Mesendoderm (in vitro differentiated cells): ENCODE measurements at regions not wholly inside any gene's neighbourhood (a gene's known extent, or its start where the extent isn't known, plus 50 kb on each side); places are given as distances from the start of the nearest gene placed in this dataset.

ENCODE experiments used
- DNase-seq: peaks from one replicate; pipeline ENCODE4 v3.0.0; 2013
- H2AK5ac ChIP-seq: 2 replicates; pipeline ENCODE4 v1.6.1; 2013; ENCODE audit warnings: low read length, inconsistent platforms
- H2BK120ac ChIP-seq: 2 replicates; pipeline ENCODE4 v1.6.1; 2013; ENCODE audit warnings: low read depth, mild to moderate bottlenecking, low read length, moderate library complexity, mixed read lengths
- H2BK15ac ChIP-seq: replicated peaks from 2 replicates; pipeline ENCODE4 v1.6.1; 2013; ENCODE audit warnings: low read depth, mild to moderate bottlenecking, moderate library complexity
- H2BK5ac ChIP-seq: 2 replicates; pipeline ENCODE4 v1.6.1; 2013; ENCODE audit warnings: low read length, inconsistent platforms
- H3K18ac ChIP-seq: 2 replicates; pipeline ENCODE4 v1.6.1; 2013; ENCODE audit warnings: mild to moderate bottlenecking, low read length, mixed read lengths
- H3K23ac ChIP-seq: one replicate; pipeline ENCODE4 v1.6.1; 2013; ENCODE audit warnings: low read length
- H3K27ac ChIP-seq: 2 replicates; pipeline ENCODE4 v1.5.1; 2013; ENCODE audit warnings: low read depth, mild to moderate bottlenecking, inconsistent platforms, low read length, moderate library complexity
- H3K27me3 ChIP-seq: 2 replicates; pipeline ENCODE4 v1.6.1; 2013; ENCODE audit warnings: low read length, control low read depth, mild to moderate bottlenecking, inconsistent platforms; ENCODE audit not compliant: insufficient read depth, poor library complexity
- H3K36me3 ChIP-seq: 2 replicates; pipeline ENCODE4 v1.6.1; 2013; ENCODE audit warnings: low read length, inconsistent platforms; ENCODE audit not compliant: control insufficient read depth, insufficient read depth
- H3K4ac ChIP-seq: one replicate; pipeline ENCODE4 v1.6.1; 2013; ENCODE audit warnings: low read depth, mild to moderate bottlenecking, low read length, moderate library complexity
- H3K4me1 ChIP-seq: 2 replicates; pipeline ENCODE4 v1.6.1; 2013; ENCODE audit warnings: low read depth, low read length, inconsistent platforms; ENCODE audit not compliant: control insufficient read depth
- H3K4me2 ChIP-seq: 2 replicates; pipeline ENCODE4 v1.6.1; 2013; ENCODE audit warnings: low read length
- H3K4me3 ChIP-seq: 2 replicates; pipeline ENCODE4 v1.5.1; 2013; ENCODE audit warnings: mild to moderate bottlenecking, low read length
- H3K56ac ChIP-seq: one replicate; pipeline ENCODE4 v1.6.1; 2013; ENCODE audit warnings: low read length
- H3K79me1 ChIP-seq: 2 replicates; pipeline ENCODE4 v1.6.1; 2013; ENCODE audit warnings: low read length, inconsistent platforms
- H3K79me2 ChIP-seq: 2 replicates; pipeline ENCODE4 v1.6.1; 2013; ENCODE audit warnings: mild to moderate bottlenecking, low read length; ENCODE audit not compliant: control insufficient read depth, insufficient read depth
- H3K9ac ChIP-seq: 2 replicates; pipeline ENCODE4 v1.6.1; 2013; ENCODE audit warnings: low read length, inconsistent platforms
- H4K5ac ChIP-seq: one replicate; pipeline ENCODE4 v1.6.1; 2013; ENCODE audit warnings: low read length
- H4K8ac ChIP-seq: one replicate; pipeline ENCODE4 v1.6.1; 2013; ENCODE audit warnings: low read depth, mild to moderate bottlenecking, control low read depth, low read length, moderate library complexity
- WGBS: extraction: QIAGEN DNeasy Blood & Tissue Kit; methylation state at CpG from one replicate; pipeline ENCODE4 v1.1.7; 2013; ENCODE audit warnings: low lambda C conversion rate, missing lambda C conversion rate; ENCODE audit not compliant: insufficient coverage; ENCODE audit errors: extremely low coverage; 5-methylcytosine and 5-hydroxymethylcytosine counted together

- H3K27ac ChIP-seq = no peak overlapping the region
- H3K4ac ChIP-seq = no peak overlapping the region
- H3K4me1 ChIP-seq = no peaks in the 10 kb centered on the region
- no CpG with 5 or more reads among the region's 3 CpGs for WGBS
- H2AK5ac ChIP-seq = no peak overlapping the region
- H3K23ac ChIP-seq = no peak overlapping the region
- no peaks in the 10 kb centered on the region for H3K79me1 ChIP-seq
- H4K8ac ChIP-seq = no peak overlapping the region
- H3K36me3 ChIP-seq = no peaks in the 10 kb centered on the region
- no peak overlapping the region for H3K9ac ChIP-seq
- no peak overlapping the region for H3K4me3 ChIP-seq
- no peak overlapping the region for H2BK15ac ChIP-seq
- no peaks in the 10 kb centered on the region for H3K79me2 ChIP-seq
- H3K4me2 ChIP-seq = no peak overlapping the region
- H2BK5ac ChIP-seq = no peak overlapping the region
- no peaks in the 10 kb centered on the region for H3K27me3 ChIP-seq
- H4K5ac ChIP-seq = no peak overlapping the region
- H3K18ac ChIP-seq = no peak overlapping the region
- DNase-seq = no peak
- no peak overlapping the region for H2BK120ac ChIP-seq
- no peak overlapping the region for H3K56ac ChIP-seq
These were observed 218.3 kb upstream of the EDNRB start for GRCh38 chr13:78136966-78137365.

DNA sequence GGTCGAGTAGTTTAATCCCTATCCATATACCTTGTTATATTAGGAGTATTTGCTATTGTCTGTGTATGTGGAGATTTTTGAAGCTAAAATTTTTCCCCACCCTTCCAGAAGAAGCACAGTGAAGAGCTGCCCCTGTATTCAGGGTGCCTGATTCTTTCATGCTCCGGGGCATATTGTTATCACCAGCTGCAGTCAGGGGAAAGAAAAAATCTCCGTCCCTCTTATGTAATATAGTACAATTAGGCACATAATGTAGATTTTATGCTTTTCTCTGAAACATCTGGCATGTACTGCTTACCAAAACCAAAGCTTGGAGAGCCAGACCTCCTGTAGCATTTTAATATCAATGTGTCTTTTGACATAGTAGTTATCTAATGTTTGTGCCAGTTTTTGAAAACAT is 214.9 kb upstream of the EDNRB start:
- no peak overlapping the region for H2BK15ac ChIP-seq
- no peaks in the 10 kb centered on the region for H3K79me1 ChIP-seq
- no peaks in the 10 kb centered on the region for H3K79me2 ChIP-seq
- no peak overlapping the region for H3K23ac ChIP-seq
- no peak overlapping the region for H4K8ac ChIP-seq
- no peak overlapping the region for H2AK5ac ChIP-seq
- no peak overlapping the region for H4K5ac ChIP-seq
- no peak overlapping the region for H3K56ac ChIP-seq
- H2BK120ac ChIP-seq = no peak overlapping the region
- DNase-seq = no peak
- H3K27me3 ChIP-seq = no peaks in the 10 kb centered on the region
- no peak overlapping the region for H3K9ac ChIP-seq
- H3K4ac ChIP-seq = no peak overlapping the region
- no CpG with 5 or more reads among the region's 3 CpGs for WGBS
- no peak overlapping the region for H2BK5ac ChIP-seq
- no peak overlapping the region for H3K4me3 ChIP-seq
- H3K36me3 ChIP-seq = no peaks in the 10 kb centered on the region
- no peak overlapping the region for H3K18ac ChIP-seq
- no peak overlapping the region for H3K4me2 ChIP-seq
- no peaks in the 10 kb centered on the region for H3K4me1 ChIP-seq
- no peak overlapping the region for H3K27ac ChIP-seq

DNA sequence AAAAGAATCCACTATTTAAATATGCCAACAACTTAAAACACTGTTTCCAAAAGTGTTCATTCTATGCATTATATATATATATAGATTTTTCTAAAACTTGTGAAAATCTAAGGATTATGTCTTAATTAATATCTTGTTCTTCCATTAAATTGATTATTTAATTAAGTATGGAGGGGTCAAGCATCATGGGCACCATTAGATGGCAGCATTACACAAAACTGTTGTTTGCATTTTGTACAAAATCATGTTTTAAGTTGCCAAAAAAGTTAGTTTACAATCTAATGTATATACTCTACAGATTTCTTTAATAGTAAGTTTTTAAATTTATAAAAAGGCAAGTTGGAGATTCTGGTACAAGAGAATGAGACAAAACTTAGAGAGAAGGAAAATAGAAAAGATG is 213.2 kb upstream of the EDNRB start:
- Histone ChIP-seq H3K27me3 (no peaks in the 10 kb centered on the region), H3K18ac (no peak overlapping the region), H4K8ac (no peak overlapping the region), H3K23ac (no peak overlapping the region), H3K4ac (no peak overlapping the region), H3K4me1 (no peaks in the 10 kb centered on the region), H3K56ac (no peak overlapping the region), H3K27ac (no peak overlapping the region), H4K5ac (no peak overlapping the region), H2AK5ac (no peak overlapping the region), H3K36me3 (no peaks in the 10 kb centered on the region), H3K79me2 (no peaks in the 10 kb centered on the region), H2BK5ac (no peak overlapping the region), H2BK120ac (no peak overlapping the region), H2BK15ac (no peak overlapping the region), H3K79me1 (no peaks in the 10 kb centered on the region), H3K4me3 (no peak overlapping the region), H3K9ac (no peak overlapping the region), H3K4me2 (no peak overlapping the region)
- no peak for DNase-seq

- Histone ChIP-seq H3K36me3 (no peaks in the 10 kb centered on the region), H2BK15ac (no peak overlapping the region), H3K9ac (no peak overlapping the region), H3K23ac (no peak overlapping the region), H3K27ac (no peak overlapping the region), H3K56ac (no peak overlapping the region), H3K4me2 (no peak overlapping the region), H3K4me1 (no peaks in the 10 kb centered on the region), H3K18ac (no peak overlapping the region), H3K79me2 (no peaks in the 10 kb centered on the region), H3K27me3 (no peaks in the 10 kb centered on the region), H4K5ac (no peak overlapping the region), H3K4ac (no peak overlapping the region), H4K8ac (no peak overlapping the region), H2BK5ac (no peak overlapping the region), H2AK5ac (no peak overlapping the region), H2BK120ac (no peak overlapping the region), H3K79me1 (no peaks in the 10 kb centered on the region), H3K4me3 (no peak overlapping the region)
- WGBS = no CpG with 5 or more reads among the region's 2 CpGs
- DNase-seq = no peak
These were observed 212.7 kb upstream of the EDNRB start for GRCh38 chr13:78131346-78131745.

DNA sequence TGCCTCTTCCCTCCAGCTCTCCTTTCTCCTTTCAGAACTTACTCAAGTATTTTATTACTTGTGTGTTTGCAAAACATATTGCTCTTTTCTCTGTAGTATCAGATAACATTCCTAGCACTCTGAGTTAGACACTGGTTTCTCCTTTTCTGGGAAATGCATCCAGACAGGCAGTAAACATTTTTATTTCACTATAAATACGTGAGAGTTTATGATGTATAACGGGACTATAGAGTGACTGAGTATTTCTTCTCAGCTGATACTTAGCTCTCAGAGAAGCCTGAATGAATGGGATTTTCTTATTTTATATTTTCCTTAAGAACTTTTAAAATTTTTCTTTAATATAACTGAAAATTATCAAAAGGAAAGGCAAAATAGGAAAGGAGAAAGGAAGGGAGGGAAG is 211.2 kb upstream of the EDNRB start:
- Histone ChIP-seq H3K36me3 (no peaks in the 10 kb centered on the region), H3K18ac (no peak overlapping the region), H3K4me1 (no peaks in the 10 kb centered on the region), H3K27me3 (no peaks in the 10 kb centered on the region), H2BK5ac (no peak overlapping the region), H2AK5ac (no peak overlapping the region), H3K27ac (no peak overlapping the region), H3K4ac (no peak overlapping the region), H3K79me1 (no peaks in the 10 kb centered on the region), H3K9ac (no peak overlapping the region), H2BK15ac (no peak overlapping the region), H3K4me3 (no peak overlapping the region), H3K56ac (no peak overlapping the region), H4K5ac (no peak overlapping the region), H3K23ac (no peak overlapping the region), H3K4me2 (no peak overlapping the region), H2BK120ac (no peak overlapping the region), H3K79me2 (no peaks in the 10 kb centered on the region), H4K8ac (no peak overlapping the region)
- WGBS = no CpG with 5 or more reads among the region's 2 CpGs
- no peak for DNase-seq

GRCh38 chr13:78129359-78129758 is 210.7 kb upstream of the EDNRB start:
- H4K8ac ChIP-seq = no peak overlapping the region
- no peak overlapping the region for H3K4me3 ChIP-seq
- no peaks in the 10 kb centered on the region for H3K4me1 ChIP-seq
- no peaks in the 10 kb centered on the region for H3K27me3 ChIP-seq
- no peak overlapping the region for H3K18ac ChIP-seq
- no peak overlapping the region for H2BK120ac ChIP-seq
- DNase-seq = no peak
- no peak overlapping the region for H2BK5ac ChIP-seq
- H3K4ac ChIP-seq = no peak overlapping the region
- H4K5ac ChIP-seq = no peak overlapping the region
- H2AK5ac ChIP-seq = no peak overlapping the region
- no peaks in the 10 kb centered on the region for H3K36me3 ChIP-seq
- H3K56ac ChIP-seq = no peak overlapping the region
- H3K23ac ChIP-seq = no peak overlapping the region
- no peak overlapping the region for H3K9ac ChIP-seq
- no peak overlapping the region for H3K4me2 ChIP-seq
- no peaks in the 10 kb centered on the region for H3K79me1 ChIP-seq
- no peaks in the 10 kb centered on the region for H3K79me2 ChIP-seq
- H3K27ac ChIP-seq = no peak overlapping the region
- no peak overlapping the region for H2BK15ac ChIP-seq
